Stimulated activated CD4-positive, alpha-beta T cell treated with anti-CD3 and anti-CD28 coated beads, TNF-alpha, amount 100 ng/mL, for 1 hour (primary cell): ENCODE measurements at regions not wholly inside any gene's neighbourhood (a gene's known extent, or its start where the extent isn't known, plus 50 kb on each side); places are given as distances from the start of the nearest gene placed in this dataset.
"Not testable (repeated sequence)": the region's sequence is repeated elsewhere in the genome, so short reads cannot be mapped to it uniquely, and the experiment has no call there.

ENCODE experiments used
- DNase-seq, 3 donors: peaks; one replicate each; pipeline ENCODE4 v3.0.0-alpha.2; 2020; ENCODE audit warnings: low read depth in 3 of 3, low spot score in 1 of 3

GRCh38 chr9:30972654-30973053 is 1411.8 kb upstream of the ACO1 start:
- DNase-seq = no peak

- DNase-seq = no peak
Measured at GRCh38 chr9:30977965-30978364, 1406.5 kb upstream of the ACO1 start.

- DNase-seq = no peak
Measured at GRCh38 chr9:30982301-30982700, 1402.1 kb upstream of the ACO1 start.

GRCh38 chr9:30995956-30996738 is 1388.3 kb upstream of the ACO1 start:
- no peak for DNase-seq

GRCh38 chr9:30996761-30997160 is 1387.7 kb upstream of the ACO1 start:
- no peak for DNase-seq

- no peak for DNase-seq
Measured at GRCh38 chr9:30997291-30997690, 1387.2 kb upstream of the ACO1 start.

- no peak for DNase-seq
Measured at GRCh38 chr9:31005086-31005665, 1379.3 kb upstream of the ACO1 start.

- DNase-seq = no peak
Measured at GRCh38 chr9:31013371-31013770, 1371.1 kb upstream of the ACO1 start.

GRCh38 chr9:31023847-31024246 is 1360.6 kb upstream of the ACO1 start:
- no peak for DNase-seq

GRCh38 chr9:31027678-31028077 is 1356.8 kb upstream of the ACO1 start:
- DNase-seq = no peak

- no peak for DNase-seq
Measured at GRCh38 chr9:31028137-31028536, 1356.3 kb upstream of the ACO1 start.

- no peak for DNase-seq
Measured at GRCh38 chr9:31030741-31031202, 1353.7 kb upstream of the ACO1 start.

GRCh38 chr9:31032206-31032605 is 1352.2 kb upstream of the ACO1 start:
- no peak for DNase-seq

GRCh38 chr9:31034311-31034710 is 1350.1 kb upstream of the ACO1 start:
- DNase-seq = no peak

- no peak for DNase-seq
Measured at GRCh38 chr9:31040564-31040963, 1343.9 kb upstream of the ACO1 start.

GRCh38 chr9:31045810-31046209 is 1338.6 kb upstream of the ACO1 start:
- no peak for DNase-seq

- not testable (repeated sequence) for DNase-seq
Measured at GRCh38 chr9:31061592-31061991, 1322.9 kb upstream of the ACO1 start.

GRCh38 chr9:31065691-31066090 is 1318.8 kb upstream of the ACO1 start:
- DNase-seq = no peak

- DNase-seq = no peak
Measured at GRCh38 chr9:31067418-31067817, 1317.0 kb upstream of the ACO1 start.

- no peak for DNase-seq
Measured at GRCh38 chr9:31071606-31072286, 1312.7 kb upstream of the ACO1 start.

- DNase-seq = no peak
Measured at GRCh38 chr9:31078175-31078574, 1306.3 kb upstream of the ACO1 start.

- no peak for DNase-seq
Measured at GRCh38 chr9:31084350-31084749, 1300.1 kb upstream of the ACO1 start.
